Calu3 (cell line): ENCODE measurements at regions not wholly inside any gene's neighbourhood (a gene's known extent, or its start where the extent isn't known, plus 50 kb on each side); places are given as distances from the start of the nearest gene placed in this dataset.

Experiments
- BruUV-seq: library from RNA; stranded (reverse); fragments of 400-500 nt; replicated peaks from 2 replicates; lab custom pipeline; 2021; lab: Mats Ljungman, UMichigan
- CTCF ChIA-PET: fragments of 300-600 bp; sonication (Branson Sonifier 250); formaldehyde crosslinking; loops from one replicate; lab custom pipeline; 2022; ENCODE audit warnings: antibody characterized with exemption; lab: Charles Lee
- DNase-seq: peaks from one replicate; pipeline ENCODE4 v3.0.0; 2022
- H3K27ac Mint-ChIP-seq: one replicate; pipeline ENCODE4 v1.8.0; 2022; ENCODE audit warnings: mixed read lengths; ENCODE audit not compliant: unreplicated experiment
- H3K27me3 Mint-ChIP-seq: one replicate; pipeline ENCODE4 v1.8.0; 2022; ENCODE audit warnings: mixed read lengths; ENCODE audit not compliant: unreplicated experiment
- H3K36me3 Mint-ChIP-seq: one replicate; pipeline ENCODE4 v1.8.0; 2022; ENCODE audit warnings: mild to moderate bottlenecking, moderate library complexity, mixed read lengths; ENCODE audit not compliant: insufficient read depth, unreplicated experiment
- H3K4me1 Mint-ChIP-seq: one replicate; pipeline ENCODE4 v1.8.0; 2022; ENCODE audit warnings: mild to moderate bottlenecking, low read depth, mixed read lengths; ENCODE audit not compliant: unreplicated experiment
- H3K4me3 Mint-ChIP-seq: one replicate; pipeline ENCODE4 v1.8.0; 2022; ENCODE audit warnings: mild to moderate bottlenecking, low read depth, moderate library complexity, mixed read lengths; ENCODE audit not compliant: unreplicated experiment
- H3K9me3 Mint-ChIP-seq: one replicate; pipeline ENCODE4 v1.8.0; 2022; ENCODE audit warnings: low read depth, mixed read lengths; ENCODE audit not compliant: unreplicated experiment
- intact Hi-C: fragments of 100-400 bp; cut with micrococcal nuclease; formaldehyde crosslinking; loops from one replicate; pipeline ENCODE4 v1.10.0; 2022; ENCODE audit not compliant: unreplicated experiment
- TF ChIP-seq, protein P1 (sequence below): fragments of 200-600 bp; IDR thresholded peaks from one replicate; pipeline ENCODE4 v1.8.0; 2022; ENCODE audit warnings: antibody characterized with exemption; ENCODE audit not compliant: unreplicated experiment

DNA sequence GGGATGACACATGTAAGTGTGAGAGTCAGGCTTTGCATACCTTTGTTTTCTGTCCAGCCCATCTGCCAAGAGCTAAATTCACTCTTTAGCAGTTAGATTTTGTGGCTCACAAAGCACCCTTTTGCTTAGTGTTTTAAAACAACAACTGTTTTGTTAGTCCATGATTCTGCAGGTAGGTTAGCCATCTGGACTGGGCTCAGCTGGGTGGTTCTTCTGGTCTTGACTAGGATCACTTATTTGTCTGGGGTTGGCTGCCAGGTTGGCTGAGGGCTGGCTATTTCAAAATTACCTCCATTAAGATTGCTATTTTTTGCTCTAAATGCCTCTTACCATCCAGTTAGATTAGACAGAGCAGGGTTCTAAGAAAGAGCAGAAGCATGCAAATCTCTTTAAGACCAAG lies 489.3 kb downstream of the BTBD3 start:
- CTCF ChIA-PET = no interaction called here

DNA sequence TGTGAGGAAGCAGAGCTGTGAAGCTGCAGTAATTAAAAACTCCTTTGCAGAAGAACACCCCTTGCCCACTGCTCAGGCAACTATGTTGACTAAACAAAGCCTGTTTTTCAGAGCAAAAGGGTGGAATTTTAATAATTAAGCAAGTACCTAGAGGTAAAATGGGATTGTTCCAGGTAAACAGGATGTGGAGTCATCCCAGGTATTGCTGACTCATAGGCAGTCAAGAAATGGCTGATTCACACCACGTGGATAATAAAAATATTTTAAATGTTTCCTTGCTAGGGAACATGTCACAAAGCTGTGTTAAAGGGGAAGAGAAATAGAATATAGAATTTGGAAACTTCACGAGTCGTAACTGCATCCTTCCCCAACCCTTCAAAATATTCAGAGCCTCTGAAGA lies 491.8 kb downstream of the BTBD3 start:
- H3K4me1 Mint-ChIP-seq = peaks cover 17% of the 10 kb centered on the region
- peak overlapping the region; percentile 47 for H3K27ac Mint-ChIP-seq
- TF ChIP-seq, protein P1, sequence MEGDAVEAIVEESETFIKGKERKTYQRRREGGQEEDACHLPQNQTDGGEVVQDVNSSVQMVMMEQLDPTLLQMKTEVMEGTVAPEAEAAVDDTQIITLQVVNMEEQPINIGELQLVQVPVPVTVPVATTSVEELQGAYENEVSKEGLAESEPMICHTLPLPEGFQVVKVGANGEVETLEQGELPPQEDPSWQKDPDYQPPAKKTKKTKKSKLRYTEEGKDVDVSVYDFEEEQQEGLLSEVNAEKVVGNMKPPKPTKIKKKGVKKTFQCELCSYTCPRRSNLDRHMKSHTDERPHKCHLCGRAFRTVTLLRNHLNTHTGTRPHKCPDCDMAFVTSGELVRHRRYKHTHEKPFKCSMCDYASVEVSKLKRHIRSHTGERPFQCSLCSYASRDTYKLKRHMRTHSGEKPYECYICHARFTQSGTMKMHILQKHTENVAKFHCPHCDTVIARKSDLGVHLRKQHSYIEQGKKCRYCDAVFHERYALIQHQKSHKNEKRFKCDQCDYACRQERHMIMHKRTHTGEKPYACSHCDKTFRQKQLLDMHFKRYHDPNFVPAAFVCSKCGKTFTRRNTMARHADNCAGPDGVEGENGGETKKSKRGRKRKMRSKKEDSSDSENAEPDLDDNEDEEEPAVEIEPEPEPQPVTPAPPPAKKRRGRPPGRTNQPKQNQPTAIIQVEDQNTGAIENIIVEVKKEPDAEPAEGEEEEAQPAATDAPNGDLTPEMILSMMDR = no peak
- H3K9me3 Mint-ChIP-seq = peaks cover 2% of the 10 kb centered on the region
- no peaks in the 10 kb centered on the region for H3K27me3 Mint-ChIP-seq
- no TSS peak for BruUV-seq
- DNase-seq = no peak
- H3K36me3 Mint-ChIP-seq = no peaks in the 10 kb centered on the region
- intact Hi-C loops = no loop called here
- H3K4me3 Mint-ChIP-seq = no peak overlapping the region
- CTCF ChIA-PET = no interaction called here

More for the DNA sequence above, 489.3 kb downstream of the BTBD3 start:
- no peaks in the 10 kb centered on the region for H3K36me3 Mint-ChIP-seq
- peaks cover 24% of the 10 kb centered on the region for H3K4me1 Mint-ChIP-seq
- TF ChIP-seq, protein P1 = no peak
- BruUV-seq = no TSS peak
- no peak for DNase-seq
- intact Hi-C loops = no loop called here
- no peak overlapping the region for H3K27ac Mint-ChIP-seq
- peaks cover 2% of the 10 kb centered on the region for H3K9me3 Mint-ChIP-seq
- no peaks in the 10 kb centered on the region for H3K27me3 Mint-ChIP-seq
- no peak overlapping the region for H3K4me3 Mint-ChIP-seq

DNA sequence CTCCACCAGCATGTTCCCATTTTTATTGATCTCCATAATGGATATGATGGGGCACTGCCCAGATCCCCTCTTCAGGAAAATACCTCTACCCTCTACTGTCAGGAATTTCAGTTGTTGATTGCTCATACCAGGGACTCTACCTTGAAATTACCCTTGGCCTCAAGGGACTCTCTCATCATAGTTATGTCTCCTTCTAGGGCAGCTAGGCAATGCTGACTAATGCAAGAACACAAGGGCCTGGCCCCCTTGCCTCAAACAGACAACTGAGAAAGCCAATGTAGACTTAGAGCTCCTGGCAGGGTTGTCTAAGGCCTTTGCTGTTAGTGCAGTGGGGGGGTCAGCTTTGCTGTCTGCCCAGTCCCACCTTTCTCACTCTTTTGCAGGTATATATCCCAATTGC lies 493.1 kb downstream of the BTBD3 start:
- H3K4me1 Mint-ChIP-seq = peaks cover 28% of the 10 kb centered on the region
- intact Hi-C loops = no loop called here
- no TSS peak for BruUV-seq
- H3K9me3 Mint-ChIP-seq = peaks cover 2% of the 10 kb centered on the region
- TF ChIP-seq, protein P1 = no peak
- H3K27ac Mint-ChIP-seq = no peak overlapping the region
- CTCF ChIA-PET = no interaction called here
- H3K27me3 Mint-ChIP-seq = no peaks in the 10 kb centered on the region
- no peaks in the 10 kb centered on the region for H3K36me3 Mint-ChIP-seq
- no peak overlapping the region for H3K4me3 Mint-ChIP-seq
- DNase-seq = no peak

DNA sequence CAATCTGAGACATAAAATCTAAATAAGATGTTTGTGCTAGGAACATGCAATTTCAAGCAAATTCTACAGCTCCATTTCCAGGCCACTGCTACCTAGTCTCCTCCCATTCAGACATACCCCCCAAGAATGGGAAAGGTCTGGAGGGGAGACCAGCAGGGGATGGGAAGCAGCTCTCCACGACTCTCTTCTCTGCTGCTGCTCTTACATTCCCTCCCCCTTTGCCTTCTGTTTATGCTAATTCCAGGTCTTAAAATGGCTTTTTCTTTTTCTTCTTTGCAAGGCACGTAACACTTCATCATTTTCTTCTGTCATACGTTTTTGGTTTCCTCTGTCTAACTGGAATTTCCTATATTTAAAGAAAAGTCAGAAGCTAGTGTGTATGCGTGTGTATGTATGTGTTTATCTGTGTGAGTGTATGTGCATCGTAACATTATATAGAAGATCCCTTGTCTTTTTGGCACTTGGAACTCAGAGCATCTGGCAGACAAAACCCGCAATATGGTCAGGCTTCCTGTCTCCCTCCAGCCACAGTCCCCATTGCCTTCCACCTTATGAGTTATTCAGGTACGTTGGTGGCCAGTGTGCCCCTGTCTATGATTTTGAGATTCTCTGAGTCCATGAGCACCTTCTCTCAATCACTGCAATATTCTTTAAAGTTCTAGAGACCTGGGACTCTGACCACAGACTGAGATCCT lies 493.7 kb downstream of the BTBD3 start:
- Mint-ChIP-seq H3K36me3 (no peaks in the 10 kb centered on the region), H3K4me3 (no peak overlapping the region), H3K27ac (no peak overlapping the region), H3K4me1 (peaks cover 29% of the 10 kb centered on the region), H3K27me3 (no peaks in the 10 kb centered on the region), H3K9me3 (peaks cover 2% of the 10 kb centered on the region)
- TF ChIP-seq, protein P1 = no peak
- no TSS peak for BruUV-seq
- DNase-seq = no peak
- CTCF ChIA-PET = no interaction called here
- intact Hi-C loops = no loop called here
